Duodenal mucosa (tissue), 2 donors: ENCODE measurements at regions not wholly inside any gene's neighbourhood (a gene's known extent, or its start where the extent isn't known, plus 50 kb on each side); places are given as distances from the start of the nearest gene placed in this dataset.
"Not testable (repeated sequence)": the region's sequence is repeated elsewhere in the genome, so short reads cannot be mapped to it uniquely, and the experiment has no call there.

Experiments
- H3K27ac ChIP-seq: one replicate; pipeline ENCODE4 v1.7.0; 2013; ENCODE audit warnings: low read depth, low read length
- H3K27me3 ChIP-seq, 2 donors: one replicate each; pipeline ENCODE4 v1.7.0; 2013; ENCODE audit warnings: low read length in 2 of 2, control low read depth in 1 of 2; ENCODE audit not compliant: insufficient read depth in 2 of 2, control insufficient read depth in 1 of 2
- H3K36me3 ChIP-seq, 2 donors: one replicate each; pipeline ENCODE4 v1.7.0; 2013; ENCODE audit warnings: low read length in 2 of 2, control low read depth in 1 of 2; ENCODE audit not compliant: insufficient read depth in 2 of 2, control insufficient read depth in 1 of 2
- H3K4me1 ChIP-seq, 2 donors: one replicate each; pipeline ENCODE4 v1.7.0; 2013; ENCODE audit warnings: low read length in 2 of 2, control low read depth in 1 of 2; ENCODE audit not compliant: insufficient read depth in 2 of 2, control insufficient read depth in 1 of 2
- H3K4me3 ChIP-seq, 2 donors: one replicate each; pipeline ENCODE4 v1.7.0; 2013; ENCODE audit warnings: low read length in 2 of 2, low read depth in 1 of 2
- H3K9ac ChIP-seq, 2 donors: one replicate each; pipeline ENCODE4 v1.7.0; 2013; ENCODE audit warnings: low read length in 2 of 2, low read depth in 1 of 2
- H3K9me3 ChIP-seq, 2 donors: one replicate each; pipeline ENCODE4 v1.7.0; 2013; ENCODE audit warnings: low read length in 2 of 2, control low read depth in 1 of 2; ENCODE audit not compliant: control insufficient read depth in 1 of 2

- Histone ChIP-seq H3K27me3 (no peaks in the 10 kb centered on the region), H3K9me3 (no peaks in the 10 kb centered on the region), H3K4me1 (no peaks in the 10 kb centered on the region), H3K36me3 (no peaks in the 10 kb centered on the region), H3K27ac (no peak overlapping the region), H3K4me3 (no peak overlapping the region), H3K9ac (no peak overlapping the region)
Measured at GRCh38 chr13:109945206-109945960, 159.0 kb upstream of the IRS2 start.

GRCh38 chr13:109941951-109942350 is 155.6 kb upstream of the IRS2 start:
- Histone ChIP-seq H3K9me3 (no peaks in the 10 kb centered on the region), H3K36me3 (no peaks in the 10 kb centered on the region), H3K9ac (no peak overlapping the region), H3K4me1 (no peaks in the 10 kb centered on the region), H3K4me3 (no peak overlapping the region), H3K27ac (no peak overlapping the region), H3K27me3 (no peaks in the 10 kb centered on the region)

GRCh38 chr13:109941221-109941620 is 154.8 kb upstream of the IRS2 start:
- H3K27me3 ChIP-seq, result no peaks in the 10 kb centered on the region
- H3K9ac ChIP-seq, result no peak overlapping the region
- H3K9me3 ChIP-seq, result no peaks in the 10 kb centered on the region
- no peak overlapping the region for H3K27ac ChIP-seq
- no peaks in the 10 kb centered on the region for H3K36me3 ChIP-seq
- no peak overlapping the region for H3K4me3 ChIP-seq
- H3K4me1 ChIP-seq, result no peaks in the 10 kb centered on the region

GRCh38 chr13:109940637-109941036 is 154.3 kb upstream of the IRS2 start:
- no peaks in the 10 kb centered on the region for H3K27me3 ChIP-seq
- H3K27ac ChIP-seq, result no peak overlapping the region
- H3K9me3 ChIP-seq, result no peaks in the 10 kb centered on the region
- no peaks in the 10 kb centered on the region for H3K36me3 ChIP-seq
- no peaks in the 10 kb centered on the region for H3K4me1 ChIP-seq
- H3K9ac ChIP-seq, result no peak overlapping the region
- H3K4me3 ChIP-seq, result no peak overlapping the region

- Histone ChIP-seq H3K36me3 (no peaks in the 10 kb centered on the region), H3K9me3 (no peaks in the 10 kb centered on the region), H3K4me1 (no peaks in the 10 kb centered on the region), H3K4me3 (no peak overlapping the region), H3K9ac (no peak overlapping the region), H3K27me3 (no peaks in the 10 kb centered on the region), H3K27ac (no peak overlapping the region)
Measured at GRCh38 chr13:109939838-109940237, 153.5 kb upstream of the IRS2 start.

GRCh38 chr13:109939180-109939579 is 152.8 kb upstream of the IRS2 start:
- no peak overlapping the region for H3K9ac ChIP-seq
- no peaks in the 10 kb centered on the region for H3K36me3 ChIP-seq
- no peak overlapping the region for H3K27ac ChIP-seq
- no peak overlapping the region for H3K4me3 ChIP-seq
- H3K27me3 ChIP-seq, result no peaks in the 10 kb centered on the region
- no peaks in the 10 kb centered on the region for H3K9me3 ChIP-seq
- H3K4me1 ChIP-seq, result no peaks in the 10 kb centered on the region

GRCh38 chr13:109938255-109938936 is 152.0 kb upstream of the IRS2 start:
- no peaks in the 10 kb centered on the region for H3K27me3 ChIP-seq
- H3K9ac ChIP-seq, result no peak overlapping the region
- no peaks in the 10 kb centered on the region for H3K4me1 ChIP-seq
- H3K9me3 ChIP-seq, result no peaks in the 10 kb centered on the region
- no peak overlapping the region for H3K4me3 ChIP-seq
- H3K36me3 ChIP-seq, result no peaks in the 10 kb centered on the region
- no peak overlapping the region for H3K27ac ChIP-seq

- not testable (repeated sequence) for H3K27ac ChIP-seq, H3K36me3 ChIP-seq, H3K4me3 ChIP-seq, H3K9me3 ChIP-seq, H3K27me3 ChIP-seq, H3K9ac ChIP-seq, H3K4me1 ChIP-seq
Measured at GRCh38 chr13:109934520-109934919, 148.1 kb upstream of the IRS2 start.

GRCh38 chr13:109933476-109933875 is 147.1 kb upstream of the IRS2 start:
- Histone ChIP-seq H3K4me3 (no peak overlapping the region), H3K9ac (no peak overlapping the region), H3K27me3 (no peaks in the 10 kb centered on the region), H3K4me1 (no peaks in the 10 kb centered on the region), H3K9me3 (no peaks in the 10 kb centered on the region), H3K36me3 (no peaks in the 10 kb centered on the region), H3K27ac (no peak overlapping the region)

- Histone ChIP-seq H3K36me3 (no peaks in the 10 kb centered on the region), H3K27ac (no peak overlapping the region), H3K27me3 (no peaks in the 10 kb centered on the region), H3K4me1 (no peaks in the 10 kb centered on the region), H3K9ac (no peak overlapping the region), H3K4me3 (no peak overlapping the region), H3K9me3 (no peaks in the 10 kb centered on the region)
Measured at GRCh38 chr13:109924376-109924775, 138.0 kb upstream of the IRS2 start.
